Urinary bladder (tissue), 3 donors: ENCODE measurements at regions not wholly inside any gene's neighbourhood (a gene's known extent, or its start where the extent isn't known, plus 50 kb on each side); places are given as distances from the start of the nearest gene placed in this dataset.
"Not testable (repeated sequence)": the region's sequence is repeated elsewhere in the genome, so short reads cannot be mapped to it uniquely, and the experiment has no call there.

ENCODE experiments used
- DNase-seq: peaks from one replicate; pipeline ENCODE4 v3.0.0-alpha.2; 2015; ENCODE audit errors: extremely low spot score
- H3K27ac ChIP-seq: one replicate; pipeline ENCODE4 v1.5.1; 2013; ENCODE audit warnings: low read depth, mild to moderate bottlenecking, moderate library complexity
- H3K36me3 ChIP-seq: one replicate; pipeline ENCODE4 v1.6.1; 2013; ENCODE audit warnings: mild to moderate bottlenecking, moderate library complexity; ENCODE audit not compliant: insufficient read depth
- H3K4me1 ChIP-seq: one replicate; pipeline ENCODE4 v1.6.1; 2013; ENCODE audit warnings: mild to moderate bottlenecking, moderate library complexity; ENCODE audit not compliant: insufficient read depth
- H3K4me3 ChIP-seq: one replicate; pipeline ENCODE4 v1.5.1; 2013; ENCODE audit warnings: low read depth, low read length
- WGBS: extraction: QIAGEN DNeasy Blood & Tissue Kit; methylation state at CpG from one replicate; pipeline ENCODE4 v1.1.7; 2013; 5-methylcytosine and 5-hydroxymethylcytosine counted together
- donor health status: healthy with polysubstance abuse.
- donor health status: healthy.

DNA sequence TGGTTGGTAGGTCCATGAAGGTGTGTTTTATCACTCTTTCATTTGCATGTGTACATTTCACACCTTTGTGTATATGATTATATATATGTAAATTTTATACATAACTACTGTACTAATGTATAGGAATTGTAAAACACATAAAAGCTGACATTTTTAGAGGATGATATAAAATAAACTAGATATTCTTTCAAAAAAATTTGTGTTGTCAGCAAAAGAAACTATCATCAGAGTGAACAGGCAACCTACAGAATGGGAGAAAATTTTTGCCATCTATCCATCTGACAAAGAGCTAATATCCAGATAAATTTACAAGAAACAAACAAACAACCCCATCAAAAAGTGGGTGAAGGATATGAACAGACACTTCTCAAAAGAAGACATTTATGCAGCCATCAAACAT lies 129.3 kb upstream of the PLD5 start:
- H3K4me1 ChIP-seq, DNase-seq, H3K27ac ChIP-seq, H3K4me3 ChIP-seq, H3K36me3 ChIP-seq: not testable (repeated sequence)

DNA sequence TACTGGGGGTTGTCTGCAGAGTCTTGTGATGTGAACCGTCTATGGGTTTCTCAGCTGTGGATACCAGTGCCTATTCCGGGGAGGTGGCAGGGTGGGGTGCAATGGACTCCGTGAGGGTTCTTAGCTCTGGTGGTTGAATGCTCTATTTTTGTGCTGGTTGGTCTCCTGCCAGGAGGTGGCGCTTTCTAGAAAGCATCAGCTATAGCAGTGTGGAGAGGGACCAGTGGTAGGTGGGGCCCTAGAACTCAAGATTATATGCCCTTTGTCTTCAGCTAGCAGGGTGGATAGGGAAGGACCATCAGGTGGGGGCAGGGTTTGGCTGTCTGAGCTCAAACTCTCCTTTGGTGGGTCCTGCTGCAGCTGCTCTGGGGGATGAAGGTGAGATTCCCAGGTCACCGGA lies 127.3 kb upstream of the PLD5 start:
- Histone ChIP-seq H3K4me1 (no peaks in the 10 kb centered on the region), H3K36me3 (no peaks in the 10 kb centered on the region), H3K4me3 (no peak overlapping the region), H3K27ac (no peak overlapping the region)
- 48% methylated on average over 5 of the region's 5 CpGs for WGBS
- no peak for DNase-seq

DNA sequence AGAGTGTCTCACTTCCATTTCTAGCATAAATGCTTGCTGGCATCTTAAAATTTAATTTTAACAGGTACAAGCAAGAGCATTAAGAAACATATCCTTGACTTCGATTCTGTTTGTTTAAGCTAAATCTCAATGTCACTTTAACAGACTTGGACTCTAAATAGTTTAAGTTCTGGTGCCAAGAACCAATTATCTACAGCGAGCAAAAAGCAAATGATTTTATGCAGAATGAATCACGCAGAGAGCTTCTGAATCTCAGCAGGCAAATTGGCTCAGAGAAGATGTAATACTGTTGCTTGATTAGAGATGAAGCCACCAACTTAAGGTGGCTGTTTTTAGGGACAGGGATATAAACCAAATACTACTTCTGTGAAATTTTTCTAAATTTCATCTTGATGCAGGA lies 117.0 kb upstream of the PLD5 start:
- no peaks in the 10 kb centered on the region for H3K36me3 ChIP-seq
- H3K27ac ChIP-seq = no peak overlapping the region
- no peak overlapping the region for H3K4me3 ChIP-seq
- 66% methylated on average over 3 of the region's 3 CpGs for WGBS
- DNase-seq = no peak
- H3K4me1 ChIP-seq = no peaks in the 10 kb centered on the region

DNA sequence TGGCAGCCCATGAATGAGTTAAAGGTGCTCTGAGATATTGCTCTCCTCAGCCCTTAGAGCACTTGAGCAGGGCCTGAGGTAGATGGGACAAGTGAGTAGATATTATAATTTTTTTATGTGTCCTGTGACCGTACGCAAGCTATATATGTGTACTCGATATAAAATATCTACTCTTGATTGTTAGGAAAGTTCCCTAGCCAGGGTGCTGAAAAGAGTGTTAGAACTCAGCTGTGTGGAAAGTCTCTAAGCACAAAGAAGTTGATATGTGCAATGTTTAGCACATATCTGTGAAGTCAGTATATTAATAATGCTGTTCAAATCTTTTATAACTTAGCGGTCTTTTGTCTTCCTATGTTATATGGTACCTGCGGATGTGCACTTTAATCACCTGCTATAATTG lies 114.6 kb upstream of the PLD5 start:
- WGBS = 80% methylated on average over 5 of the region's 5 CpGs
- no peak for DNase-seq
- no peak overlapping the region for H3K27ac ChIP-seq
- no peak overlapping the region for H3K4me3 ChIP-seq
- no peaks in the 10 kb centered on the region for H3K4me1 ChIP-seq
- no peaks in the 10 kb centered on the region for H3K36me3 ChIP-seq

DNA sequence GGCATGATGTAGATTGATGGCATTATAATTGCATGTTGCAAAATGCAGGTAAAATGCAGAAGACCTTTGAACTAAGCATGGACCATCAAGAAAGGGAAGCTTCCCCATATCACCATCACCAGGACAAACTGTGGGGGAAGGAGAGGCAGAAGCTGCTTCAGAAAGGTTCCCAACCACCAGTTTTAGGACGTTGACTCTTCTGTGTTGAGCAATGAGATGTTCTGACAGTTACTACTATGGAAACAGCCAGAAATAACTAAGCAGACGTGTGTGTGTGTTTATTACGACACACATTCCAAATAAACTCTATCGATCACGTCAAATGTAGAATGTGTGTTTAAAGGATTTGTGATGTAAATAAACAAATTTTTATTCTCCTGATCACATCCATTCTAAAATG lies 110.2 kb upstream of the PLD5 start:
- H3K4me1 ChIP-seq = no peaks in the 10 kb centered on the region
- no peak for DNase-seq
- H3K4me3 ChIP-seq = no peak overlapping the region
- no peak overlapping the region for H3K27ac ChIP-seq
- WGBS = 72% methylated on average over 5 of the region's 5 CpGs
- H3K36me3 ChIP-seq = no peaks in the 10 kb centered on the region

DNA sequence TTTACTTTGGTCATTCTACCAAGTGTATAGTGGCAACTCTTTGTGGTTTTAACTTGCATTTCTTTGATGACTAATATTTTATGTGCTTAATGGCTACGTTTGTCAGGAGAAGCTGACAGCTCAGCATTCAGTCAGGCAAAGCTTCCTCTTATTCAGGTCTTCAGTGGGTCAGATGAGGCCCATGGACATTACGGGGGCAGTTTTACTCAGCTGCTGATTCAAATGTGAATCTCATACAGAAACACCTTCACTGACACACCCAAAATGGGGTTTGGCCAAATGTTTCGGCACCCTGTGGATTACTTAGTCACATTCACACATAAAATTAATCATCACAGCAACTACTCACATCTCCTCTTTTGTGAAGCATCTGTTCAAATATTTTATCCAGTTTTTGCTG lies 104.9 kb upstream of the PLD5 start:
- no peaks in the 10 kb centered on the region for H3K36me3 ChIP-seq
- no peak overlapping the region for H3K4me3 ChIP-seq
- H3K4me1 ChIP-seq = no peaks in the 10 kb centered on the region
- DNase-seq = no peak
- no peak overlapping the region for H3K27ac ChIP-seq
- WGBS = 57% methylated on average over 3 of the region's 3 CpGs

DNA sequence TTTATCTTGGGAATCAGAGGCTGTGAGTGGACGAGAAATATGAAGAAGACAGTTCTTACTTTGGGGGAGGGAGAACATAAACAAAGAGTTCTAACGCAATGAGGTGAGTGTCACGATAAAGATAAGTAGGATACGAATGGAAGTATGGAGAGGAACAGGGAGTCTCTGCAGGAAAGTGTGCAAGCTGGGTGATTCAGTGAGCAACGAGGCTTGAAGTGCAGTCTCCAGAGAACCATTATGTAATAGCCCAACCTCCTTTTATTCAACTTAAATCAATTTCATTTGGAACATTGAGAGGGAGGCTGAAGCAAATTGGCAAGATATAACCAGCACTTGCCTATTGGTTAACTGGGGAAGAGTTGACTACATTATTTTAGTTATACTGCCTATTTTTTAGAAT lies 99.3 kb upstream of the PLD5 start:
- Histone ChIP-seq H3K27ac (no peak overlapping the region), H3K36me3 (no peaks in the 10 kb centered on the region), H3K4me1 (no peaks in the 10 kb centered on the region), H3K4me3 (no peak overlapping the region)
- no peak for DNase-seq
- WGBS = 54% methylated on average over 5 of the region's 5 CpGs

DNA sequence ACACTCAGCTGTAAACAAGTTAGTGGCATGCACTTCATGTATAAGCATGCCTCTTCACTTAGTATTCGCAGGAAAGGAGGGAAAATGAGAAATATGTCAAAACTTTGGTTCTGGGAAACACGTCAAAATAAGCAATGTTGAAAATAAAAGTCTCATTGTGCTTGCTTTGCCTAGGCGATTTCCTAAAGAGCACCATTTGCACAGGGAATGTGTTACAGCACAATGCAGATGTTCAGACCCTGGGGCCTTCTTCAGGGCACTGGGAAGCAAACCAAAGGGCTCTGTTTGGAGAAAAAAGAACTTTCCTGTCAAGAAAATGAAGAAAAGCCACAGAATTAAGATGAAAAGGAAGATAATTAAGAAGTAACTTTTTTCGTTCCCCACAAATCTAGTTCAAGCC lies 98.6 kb upstream of the PLD5 start:
- H3K4me3 ChIP-seq = no peak overlapping the region
- H3K36me3 ChIP-seq = no peaks in the 10 kb centered on the region
- no peak overlapping the region for H3K27ac ChIP-seq
- WGBS = 65% methylated on average over 4 of the region's 4 CpGs
- DNase-seq = no peak
- no peaks in the 10 kb centered on the region for H3K4me1 ChIP-seq

DNA sequence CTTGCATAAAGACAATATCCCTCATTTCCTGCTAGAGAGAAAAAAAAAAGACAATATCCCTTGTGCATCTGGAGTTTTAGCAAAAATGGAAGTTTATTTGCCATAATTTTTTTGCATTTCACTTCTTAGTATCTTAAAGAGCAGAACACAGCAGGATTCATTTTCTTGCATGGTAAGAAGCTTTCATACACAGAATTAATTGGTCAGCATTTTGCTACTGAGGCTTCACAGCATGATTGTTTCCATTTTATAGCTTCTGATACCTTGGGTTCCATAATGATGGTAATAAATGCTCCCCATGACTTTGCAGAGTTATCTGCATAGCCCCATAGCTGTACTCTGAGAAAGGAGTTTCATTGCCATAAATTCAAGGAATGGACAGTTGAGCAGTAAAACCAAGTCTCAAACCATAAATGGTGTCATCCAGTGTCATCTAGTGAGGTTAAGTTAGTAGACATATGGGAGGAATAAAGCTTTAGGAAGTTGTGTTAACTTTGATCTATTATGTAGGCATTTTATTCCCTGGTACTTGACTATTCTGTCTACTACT lies 88.8 kb upstream of the PLD5 start:
- Histone ChIP-seq H3K4me3 (no peak overlapping the region), H3K27ac (no peak overlapping the region), H3K4me1 (no peaks in the 10 kb centered on the region), H3K36me3 (no peaks in the 10 kb centered on the region)
- no peak for DNase-seq

DNA sequence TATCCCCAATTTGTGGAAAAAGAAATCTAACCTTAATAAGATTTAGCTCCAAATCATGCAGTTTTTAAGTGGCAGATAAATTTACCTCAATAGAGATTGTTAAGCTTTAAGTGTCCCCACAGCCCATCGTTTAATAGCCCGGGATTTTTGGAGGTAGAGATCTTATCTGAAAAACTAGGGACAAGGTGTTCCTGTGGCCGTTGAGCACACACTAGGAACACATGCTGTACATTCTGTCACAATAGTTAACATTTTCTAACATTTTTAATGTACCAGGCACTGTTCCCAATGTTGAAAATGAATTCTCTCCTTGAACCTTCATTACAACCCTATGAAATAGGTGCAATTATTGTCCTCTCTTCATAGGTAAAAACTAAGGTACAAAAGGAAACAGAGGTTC lies 85.7 kb upstream of the PLD5 start:
- Histone ChIP-seq H3K4me1 (no peaks in the 10 kb centered on the region), H3K27ac (no peak overlapping the region), H3K36me3 (no peaks in the 10 kb centered on the region), H3K4me3 (no peak overlapping the region)
- WGBS = 55% methylated on average over 3 of the region's 3 CpGs
- DNase-seq = no peak

DNA sequence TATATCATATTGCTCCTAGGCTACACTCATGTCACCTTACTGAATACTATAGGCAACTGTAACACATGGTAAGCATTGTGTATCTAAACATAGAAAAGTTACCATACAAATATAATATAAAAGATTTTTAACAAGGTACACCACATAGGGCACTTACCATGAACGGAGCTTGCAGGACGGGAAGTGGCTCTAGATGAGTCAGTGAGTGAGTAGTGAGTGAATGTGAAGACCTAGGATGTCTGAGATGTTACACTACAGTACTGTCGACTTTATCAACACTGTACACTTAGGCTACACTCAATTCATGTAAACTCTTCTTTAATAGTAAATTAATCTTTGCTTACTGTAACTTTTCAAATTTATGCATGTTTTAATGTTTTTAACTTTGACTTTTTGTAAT lies 81.0 kb upstream of the PLD5 start:
- no peaks in the 10 kb centered on the region for H3K4me1 ChIP-seq
- no peak overlapping the region for H3K4me3 ChIP-seq
- DNase-seq = no peak
- no peak overlapping the region for H3K27ac ChIP-seq
- 80% methylated on average over 3 of the region's 3 CpGs for WGBS
- H3K36me3 ChIP-seq = no peaks in the 10 kb centered on the region

DNA sequence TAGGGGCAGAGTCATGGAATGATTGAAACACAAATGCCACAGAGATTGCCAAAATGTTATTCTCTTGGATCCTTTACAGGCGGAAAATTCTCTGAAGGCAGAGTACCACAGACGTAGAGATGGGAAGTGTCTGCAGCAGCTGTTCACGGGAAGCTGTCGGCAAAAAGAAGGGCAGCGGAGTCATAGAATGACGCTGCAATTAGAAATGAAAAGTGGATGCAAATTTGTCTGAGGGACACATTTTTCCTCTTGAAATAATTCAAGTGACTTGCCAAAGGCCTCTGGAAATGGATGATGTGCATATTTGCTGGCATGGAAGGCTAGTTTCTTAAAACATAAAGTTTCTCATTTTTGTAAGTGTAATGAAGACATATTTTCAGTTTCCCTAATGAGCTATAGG lies 77.5 kb upstream of the PLD5 start:
- 68% methylated on average over 6 of the region's 6 CpGs for WGBS
- Histone ChIP-seq H3K4me1 (no peaks in the 10 kb centered on the region), H3K36me3 (no peaks in the 10 kb centered on the region), H3K4me3 (no peak overlapping the region), H3K27ac (no peak overlapping the region)
- DNase-seq = no peak

DNA sequence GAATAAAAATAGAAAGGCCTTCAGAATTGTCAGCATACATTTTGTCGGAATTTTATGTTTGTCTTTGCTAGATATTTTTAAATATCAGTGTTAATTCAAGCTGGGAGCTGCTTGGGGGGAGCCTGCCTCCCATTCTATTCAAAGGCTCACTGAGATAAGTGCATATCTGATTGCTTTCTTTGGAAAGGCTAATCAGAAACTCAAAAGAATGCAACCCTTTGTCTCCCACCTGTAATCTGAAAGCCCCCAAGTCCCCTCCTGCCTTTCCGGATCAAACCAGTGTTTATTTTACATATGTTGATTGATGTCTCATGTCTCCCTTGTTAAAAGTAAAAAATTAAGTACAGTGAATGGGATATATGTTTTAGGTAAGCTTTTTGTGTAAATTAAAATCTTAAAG lies 69.3 kb upstream of the PLD5 start:
- not testable (repeated sequence) for H3K4me1 ChIP-seq, H3K27ac ChIP-seq, H3K36me3 ChIP-seq, H3K4me3 ChIP-seq, DNase-seq
- 58% methylated on average over 2 of the region's 2 CpGs for WGBS

DNA sequence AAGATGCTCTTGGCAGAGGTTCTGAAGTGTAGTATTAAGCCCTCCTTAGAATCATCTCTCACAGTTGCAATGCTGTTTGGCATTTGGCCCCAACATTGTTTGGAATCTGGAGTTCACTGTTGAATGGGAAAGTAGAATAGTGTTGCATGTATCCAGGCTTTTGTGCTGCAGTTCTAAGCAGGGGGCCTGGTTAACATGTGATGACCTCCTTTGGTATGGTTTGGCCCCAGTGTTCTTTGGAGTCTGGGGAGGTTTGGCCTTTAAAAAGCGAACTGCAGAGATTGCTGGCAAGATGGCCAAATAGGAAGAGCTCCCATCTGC lies 61.8 kb upstream of the PLD5 start:
- Histone ChIP-seq H3K4me1 (no peaks in the 10 kb centered on the region), H3K36me3 (no peaks in the 10 kb centered on the region), H3K4me3 (no peak overlapping the region), H3K27ac (no peak overlapping the region)
- no peak for DNase-seq
- 46% methylated on average over 1 of the region's 1 CpG for WGBS

DNA sequence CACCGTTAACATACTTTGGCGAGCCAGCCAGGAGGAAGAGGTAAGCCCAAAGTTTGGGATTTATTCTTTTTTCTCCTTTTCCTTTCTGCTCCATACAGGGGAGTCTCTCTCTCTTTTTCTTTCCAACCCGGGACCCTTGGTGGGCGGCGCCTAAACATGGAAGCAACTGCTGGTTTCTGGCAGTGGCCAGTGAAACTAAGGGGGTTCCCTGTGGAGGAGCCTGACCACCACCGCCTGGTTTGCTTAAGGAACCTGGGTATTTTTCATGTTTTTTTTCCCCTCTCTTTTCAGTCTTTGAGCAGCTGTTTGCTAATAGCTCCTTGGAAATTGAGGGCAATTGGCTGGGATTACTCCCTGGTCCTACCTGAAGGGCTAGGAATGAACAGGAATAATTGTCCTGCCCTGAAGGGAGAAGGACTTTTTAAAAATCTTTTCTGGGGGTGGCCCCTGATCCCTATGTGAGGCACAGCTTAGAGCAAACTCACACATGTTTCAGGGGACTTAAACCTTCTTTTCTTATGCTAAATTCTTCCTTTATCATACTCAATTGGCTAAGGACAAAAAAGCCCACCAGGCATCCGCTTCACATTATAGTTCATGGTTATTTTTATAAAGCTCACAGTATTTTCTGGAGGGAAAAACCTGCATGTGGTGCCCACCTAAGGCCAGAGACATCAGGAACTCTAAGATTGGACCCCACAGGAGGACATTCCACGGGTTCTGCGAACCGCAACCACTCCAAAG lies 61.3 kb upstream of the PLD5 start:
- Histone ChIP-seq H3K4me1 (no peaks in the 10 kb centered on the region), H3K27ac (no peak overlapping the region), H3K36me3 (no peaks in the 10 kb centered on the region), H3K4me3 (no peak overlapping the region)
- WGBS = 82% methylated on average over 10 of the region's 10 CpGs
- no peak for DNase-seq
